ENCODE measurements at regions not wholly inside any gene's neighbourhood (a gene's known extent, or its start where the extent isn't known, plus 50 kb on each side); places are given as distances from the start of the nearest gene placed in this dataset.

- no peak for DNase-seq
Measured at GRCh38 chr6:23394681-23395080, 731.3 kb upstream of the NRSN1 start.

GRCh38 chr6:23395381-23395780, 730.6 kb upstream of the NRSN1 start:
- no peak for DNase-seq

- no peak for DNase-seq
Measured at GRCh38 chr6:23396949-23397348, 729.1 kb upstream of the NRSN1 start.

- no peak for DNase-seq
Measured at GRCh38 chr6:23403460-23403859, 722.6 kb upstream of the NRSN1 start.

- DNase-seq: no peak
Measured at GRCh38 chr6:23409531-23409930, 716.5 kb upstream of the NRSN1 start.

GRCh38 chr6:23410439-23410838, 715.6 kb upstream of the NRSN1 start:
- DNase-seq: no peak

- no peak for DNase-seq
Measured at GRCh38 chr6:23412770-23413169, 713.2 kb upstream of the NRSN1 start.

- DNase-seq: no peak
Measured at GRCh38 chr6:23413327-23414050, 712.5 kb upstream of the NRSN1 start.

GRCh38 chr6:23414051-23414445, 712.0 kb upstream of the NRSN1 start:
- no peak for DNase-seq

GRCh38 chr6:23414922-23415321, 711.1 kb upstream of the NRSN1 start:
- no peak for DNase-seq

GRCh38 chr6:23415819-23416427, 710.1 kb upstream of the NRSN1 start:
- no peak for DNase-seq

GRCh38 chr6:23417133-23417532, 708.9 kb upstream of the NRSN1 start:
- no peak for DNase-seq

GRCh38 chr6:23418095-23418494, 707.9 kb upstream of the NRSN1 start:
- no peak for DNase-seq

- DNase-seq: no peak
Measured at GRCh38 chr6:23419046-23419445, 707.0 kb upstream of the NRSN1 start.

- no peak for DNase-seq
Measured at GRCh38 chr6:23420659-23421350, 705.2 kb upstream of the NRSN1 start.

GRCh38 chr6:23424584-23424983, 701.4 kb upstream of the NRSN1 start:
- no peak for DNase-seq

- no peak for DNase-seq
Measured at GRCh38 chr6:23435126-23435525, 690.9 kb upstream of the NRSN1 start.

- no peak for DNase-seq
Measured at GRCh38 chr6:23435798-23436197, 690.2 kb upstream of the NRSN1 start.

- DNase-seq: no peak
Measured at GRCh38 chr6:23441808-23442461, 684.1 kb upstream of the NRSN1 start.

GRCh38 chr6:23445157-23445710, 680.8 kb upstream of the NRSN1 start:
- DNase-seq: no peak

- no peak for DNase-seq
Measured at GRCh38 chr6:23446469-23446967, 679.5 kb upstream of the NRSN1 start.

GRCh38 chr6:23447731-23448130, 678.3 kb upstream of the NRSN1 start:
- no peak for DNase-seq

- no peak for DNase-seq
Measured at GRCh38 chr6:23448281-23448680, 677.7 kb upstream of the NRSN1 start.

All from inflammatory macrophage treated with lipopolysaccharide for 4 hours (primary cell).